GM18867 (cell line): ENCODE measurements at regions not wholly inside any gene's neighbourhood (a gene's known extent, or its start where the extent isn't known, plus 50 kb on each side); places are given as distances from the start of the nearest gene placed in this dataset.

Source experiments
- ATAC-seq: cut with Tn5 transposase; IDR thresholded peaks from one replicate; pipeline ENCODE4 v1.9.1; 2021; ENCODE audit warnings: mild to moderate bottlenecking, moderate library complexity; ENCODE audit not compliant: unreplicated experiment

- ATAC-seq = no peak
These were observed 254.7 kb downstream of the MAN2A1 start for GRCh38 chr5:109944461-109944860.

- ATAC-seq = peak; percentile 83
These were observed 255.5 kb downstream of the MAN2A1 start for GRCh38 chr5:109945097-109945678.

DNA sequence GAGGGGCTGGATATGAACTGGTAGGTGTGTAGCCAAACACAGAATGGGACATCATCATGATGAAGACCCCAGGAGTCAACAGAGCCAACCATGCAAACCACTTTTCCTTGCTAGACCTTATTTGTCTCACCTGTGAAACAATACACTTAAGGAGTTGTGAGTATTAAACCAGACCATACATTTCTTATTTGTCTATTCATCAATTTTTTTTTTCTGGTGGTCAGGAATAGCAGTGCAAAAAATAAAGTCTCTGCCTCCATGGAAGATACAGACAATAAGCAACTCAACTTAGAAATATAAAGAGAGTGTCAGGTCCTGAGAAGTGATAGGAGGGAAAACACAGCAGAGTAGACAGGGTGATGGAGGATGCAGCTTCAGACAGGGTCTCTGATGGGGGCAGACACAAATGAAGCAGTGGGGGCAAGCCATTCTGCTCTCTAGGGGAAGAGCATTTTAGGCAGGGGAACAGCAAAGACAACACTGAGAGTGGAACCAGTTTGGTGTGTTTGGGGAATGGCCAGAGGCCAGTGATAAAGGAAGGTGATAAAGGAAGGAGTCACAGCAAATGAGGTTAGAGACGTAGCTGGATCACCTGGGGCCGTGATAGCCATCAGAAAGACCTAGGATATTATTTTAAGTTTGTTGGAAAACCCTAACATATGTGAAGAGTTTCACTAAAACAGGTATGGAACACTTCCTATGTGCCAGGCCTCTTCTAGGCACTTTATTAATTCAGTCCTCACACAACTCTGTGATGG, 256.2 kb downstream of the MAN2A1 start:
- no peak for ATAC-seq

GRCh38 chr5:109946610-109947009, 256.9 kb downstream of the MAN2A1 start:
- ATAC-seq = no peak

DNA sequence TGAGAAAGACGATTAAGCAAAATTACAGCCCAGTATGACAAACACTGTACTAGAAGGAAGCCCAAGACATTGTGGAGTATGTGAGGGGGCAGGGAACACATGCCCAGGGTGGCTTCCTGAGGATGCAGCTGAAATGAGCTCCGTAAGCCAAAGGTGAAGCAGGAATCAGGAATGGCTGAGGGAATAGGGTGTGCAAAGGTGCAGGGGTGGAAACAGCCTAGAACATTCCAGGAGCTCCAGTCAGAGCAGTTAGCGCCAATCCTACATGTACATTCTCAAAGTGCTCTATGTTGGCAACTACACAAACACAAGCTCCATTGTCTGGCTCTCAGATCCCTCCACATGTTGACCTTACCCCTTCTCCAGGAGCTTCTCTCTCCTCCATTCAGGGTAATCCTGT, 257.9 kb downstream of the MAN2A1 start:
- no peak for ATAC-seq

DNA sequence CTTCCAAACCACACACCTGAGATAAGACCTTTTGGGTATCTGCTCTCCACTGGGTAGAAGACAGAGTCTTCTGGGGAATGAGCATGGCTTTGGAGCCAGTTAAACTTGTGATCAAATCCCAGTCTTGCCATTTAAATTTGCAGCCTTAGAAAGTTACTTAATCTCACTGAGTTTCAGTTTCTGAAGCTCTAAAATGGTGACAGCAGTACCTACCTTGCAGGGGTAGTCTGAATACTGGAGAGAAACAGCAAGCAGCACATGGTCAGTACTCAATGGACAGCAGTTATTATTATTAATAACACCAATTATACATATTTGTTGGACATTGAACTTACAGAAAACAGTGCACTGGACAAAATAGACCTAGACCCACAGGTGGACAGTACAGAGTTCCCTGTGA, 260.9 kb downstream of the MAN2A1 start:
- ATAC-seq = no peak

DNA sequence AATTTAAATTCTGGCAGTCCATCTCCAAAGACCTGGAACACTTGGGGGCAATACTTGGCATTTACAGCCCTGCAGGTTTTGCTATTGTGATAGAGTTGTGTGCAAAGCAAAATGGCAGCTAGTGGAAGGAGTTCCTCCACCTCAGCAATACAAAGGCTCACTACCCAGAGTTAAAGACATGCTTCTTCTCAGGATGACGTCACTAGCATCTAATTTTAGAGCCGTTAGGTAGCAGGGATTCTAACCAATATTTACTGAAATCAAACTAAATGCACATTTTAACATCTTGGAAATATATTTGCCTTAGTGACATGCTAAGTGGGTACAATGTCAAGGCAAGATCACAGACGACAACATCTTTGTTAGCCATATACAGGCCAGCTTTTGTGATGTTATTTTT, 261.6 kb downstream of the MAN2A1 start:
- no peak for ATAC-seq

DNA sequence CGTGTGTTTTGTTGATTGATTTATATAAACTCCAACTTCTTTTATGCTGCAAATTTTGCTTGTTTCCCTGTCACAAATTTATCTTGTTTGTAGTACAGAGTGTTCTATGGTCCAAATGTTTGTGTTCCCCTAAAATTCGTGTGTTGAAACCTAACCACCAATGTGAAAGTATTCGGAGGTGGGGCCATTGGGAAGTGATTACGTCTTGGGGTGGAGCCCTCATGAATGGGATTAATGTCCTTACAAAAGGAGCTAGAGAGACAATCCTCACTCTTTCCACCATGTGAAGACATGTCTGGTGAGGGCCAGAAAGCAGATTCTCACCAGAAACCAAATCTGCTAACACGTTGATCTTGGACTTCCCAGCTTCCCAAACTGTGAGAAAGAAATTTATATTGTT, 262.0 kb downstream of the MAN2A1 start:
- ATAC-seq = no peak

- ATAC-seq = no peak
These were observed 264.0 kb downstream of the MAN2A1 start for GRCh38 chr5:109953761-109954160.

DNA sequence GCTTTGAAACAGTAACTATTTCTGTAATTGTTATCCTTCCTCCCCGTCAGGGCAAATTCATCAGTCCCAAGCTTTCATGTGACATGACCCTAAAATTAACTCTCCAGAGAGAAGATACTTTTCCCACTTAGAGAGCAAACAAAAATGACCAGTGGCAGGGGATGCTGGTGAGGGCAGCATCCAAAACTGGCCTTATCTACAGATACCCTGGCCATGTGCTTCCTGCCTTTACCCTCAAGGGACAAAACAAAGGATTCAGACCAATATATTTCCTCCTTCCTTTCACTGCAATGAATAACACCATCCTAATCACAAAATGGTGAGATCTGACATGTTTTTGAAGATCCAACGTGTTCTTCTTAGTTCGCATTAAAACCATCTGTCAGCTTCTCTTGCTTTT, 267.2 kb downstream of the MAN2A1 start:
- ATAC-seq = no peak

- no peak for ATAC-seq
These were observed 268.4 kb downstream of the MAN2A1 start for GRCh38 chr5:109958082-109958481.

GRCh38 chr5:109959652-109960051, 269.9 kb downstream of the MAN2A1 start:
- no peak for ATAC-seq

- ATAC-seq = no peak
These were observed 272.0 kb downstream of the MAN2A1 start for GRCh38 chr5:109961751-109962150.

GRCh38 chr5:109962882-109963603, 273.3 kb downstream of the MAN2A1 start:
- no peak for ATAC-seq

- no peak for ATAC-seq
These were observed 274.4 kb downstream of the MAN2A1 start for GRCh38 chr5:109964136-109964535.

DNA sequence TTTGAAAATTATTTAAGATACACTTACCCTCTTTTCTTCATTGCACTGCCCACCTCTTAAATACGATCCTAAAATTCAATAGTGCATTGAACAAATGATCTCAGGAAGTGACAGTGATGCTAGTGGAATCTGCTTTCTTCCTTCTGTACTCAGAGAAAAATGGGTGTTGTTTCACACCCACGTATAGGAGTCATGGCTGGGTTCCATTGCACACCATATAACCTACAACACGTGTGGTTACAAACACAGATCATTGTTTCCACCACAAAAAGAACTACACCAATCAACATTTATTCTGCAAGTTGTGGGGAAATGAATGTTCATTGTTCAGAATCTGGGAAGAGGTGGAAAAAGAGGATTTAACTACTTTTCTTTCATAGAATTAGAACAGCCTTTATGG, 275.9 kb downstream of the MAN2A1 start:
- ATAC-seq = no peak

DNA sequence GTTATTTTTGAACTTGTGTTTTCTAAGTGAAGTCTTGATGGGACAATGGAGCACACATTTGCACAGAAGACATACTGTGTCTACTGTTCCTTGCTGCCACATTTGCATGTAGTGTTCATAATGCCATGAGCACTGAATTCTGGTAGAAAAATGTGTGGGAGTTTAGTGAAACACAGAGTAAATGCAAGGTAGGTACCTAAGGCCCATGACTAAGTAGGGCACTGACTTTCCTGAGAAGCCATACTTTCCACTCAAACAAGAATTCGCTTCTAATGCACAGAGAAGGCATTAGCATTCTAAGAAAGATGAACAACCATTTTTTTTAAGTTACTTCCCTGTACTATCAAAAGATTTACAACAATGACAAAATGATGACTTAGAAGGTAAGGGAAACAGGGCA, 282.2 kb downstream of the MAN2A1 start:
- no peak for ATAC-seq

DNA sequence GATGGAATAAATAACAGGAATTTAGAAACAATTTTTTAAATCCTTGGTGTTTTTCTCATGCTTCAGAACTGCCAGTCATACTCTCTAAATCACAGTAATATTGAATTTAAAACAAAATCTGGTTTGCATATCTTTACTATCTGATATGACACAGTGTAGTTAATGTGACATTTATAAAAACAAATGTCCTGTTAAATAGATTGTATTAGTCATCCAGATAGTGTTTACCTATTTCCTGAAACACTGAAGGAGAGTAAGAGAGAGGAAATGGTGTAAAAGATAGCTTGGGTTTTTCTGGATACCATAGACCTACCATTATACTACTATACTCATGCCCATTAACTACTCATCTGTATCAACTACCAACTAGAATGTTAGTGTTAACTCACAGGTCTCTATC, 292.3 kb downstream of the MAN2A1 start:
- ATAC-seq = no peak

- ATAC-seq = no peak
These were observed 293.3 kb downstream of the MAN2A1 start for GRCh38 chr5:109982966-109983534.

- ATAC-seq = no peak
These were observed 297.0 kb downstream of the MAN2A1 start for GRCh38 chr5:109986726-109987125.

DNA sequence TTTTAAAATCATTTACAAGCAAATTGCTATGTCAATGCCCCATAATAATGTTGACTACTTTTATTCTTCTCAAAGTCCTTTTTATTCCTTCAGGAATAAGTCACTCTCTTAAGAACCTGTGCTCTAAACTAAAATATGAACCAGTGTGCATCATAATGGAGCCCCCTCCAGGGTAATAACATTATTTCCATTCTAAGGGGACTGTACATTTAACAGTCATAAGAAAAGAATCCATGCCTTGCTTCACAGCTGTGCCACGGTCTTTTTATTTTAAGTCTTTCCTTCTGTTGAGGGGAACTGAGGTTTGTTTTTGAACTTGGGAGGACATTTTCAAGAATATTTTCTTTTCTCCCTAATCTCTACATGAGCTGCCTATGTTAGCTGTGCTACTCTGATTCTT, 297.6 kb downstream of the MAN2A1 start:
- no peak for ATAC-seq

DNA sequence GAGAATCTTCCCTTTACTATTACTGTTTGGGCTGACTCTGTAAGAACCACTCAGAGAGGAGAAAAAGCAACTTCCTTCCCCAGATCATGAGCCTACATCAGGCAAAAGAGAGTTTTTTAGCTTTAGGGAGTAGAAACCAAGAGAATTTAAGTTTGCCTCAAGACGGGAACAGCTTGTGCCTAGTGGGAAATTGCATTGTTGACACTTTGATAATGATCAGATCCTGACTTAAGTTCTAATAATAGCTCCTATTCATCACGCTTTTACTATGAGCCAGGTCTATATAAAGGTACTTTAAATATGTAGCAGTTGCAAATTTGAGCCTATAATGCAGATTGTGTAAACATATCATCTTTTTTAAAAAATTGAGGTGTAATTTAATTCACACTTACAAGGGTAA, 298.2 kb downstream of the MAN2A1 start:
- no peak for ATAC-seq
